GM19240 (cell line): ENCODE measurements at regions not wholly inside any gene's neighbourhood (a gene's known extent, or its start where the extent isn't known, plus 50 kb on each side); places are given as distances from the start of the nearest gene placed in this dataset.

Experiments
- DNase-seq: peaks from one replicate; pipeline ENCODE4 v3.0.0; 2011; ENCODE audit warnings: low spot score; ENCODE audit not compliant: insufficient read length

DNA sequence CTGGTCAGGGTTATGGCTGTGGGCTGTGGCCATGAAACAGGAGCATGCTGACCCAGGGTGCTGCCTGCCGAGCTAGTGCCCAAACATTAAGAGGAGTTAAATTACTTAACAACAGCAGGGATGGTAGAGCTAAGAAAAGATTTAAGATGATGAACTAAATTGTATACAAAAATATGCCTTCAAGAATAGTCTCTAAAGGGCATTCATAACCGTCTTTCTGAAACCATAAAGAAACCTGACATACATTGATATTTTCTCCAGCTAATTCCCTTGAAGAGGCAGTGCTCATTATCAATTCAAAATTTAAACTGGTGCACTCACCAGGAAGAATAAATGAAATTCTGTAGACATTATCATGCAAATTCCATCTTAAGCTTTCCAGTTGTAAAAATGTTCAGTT is 265.8 kb upstream of the TAC1 start:
- DNase-seq, result no peak

DNA sequence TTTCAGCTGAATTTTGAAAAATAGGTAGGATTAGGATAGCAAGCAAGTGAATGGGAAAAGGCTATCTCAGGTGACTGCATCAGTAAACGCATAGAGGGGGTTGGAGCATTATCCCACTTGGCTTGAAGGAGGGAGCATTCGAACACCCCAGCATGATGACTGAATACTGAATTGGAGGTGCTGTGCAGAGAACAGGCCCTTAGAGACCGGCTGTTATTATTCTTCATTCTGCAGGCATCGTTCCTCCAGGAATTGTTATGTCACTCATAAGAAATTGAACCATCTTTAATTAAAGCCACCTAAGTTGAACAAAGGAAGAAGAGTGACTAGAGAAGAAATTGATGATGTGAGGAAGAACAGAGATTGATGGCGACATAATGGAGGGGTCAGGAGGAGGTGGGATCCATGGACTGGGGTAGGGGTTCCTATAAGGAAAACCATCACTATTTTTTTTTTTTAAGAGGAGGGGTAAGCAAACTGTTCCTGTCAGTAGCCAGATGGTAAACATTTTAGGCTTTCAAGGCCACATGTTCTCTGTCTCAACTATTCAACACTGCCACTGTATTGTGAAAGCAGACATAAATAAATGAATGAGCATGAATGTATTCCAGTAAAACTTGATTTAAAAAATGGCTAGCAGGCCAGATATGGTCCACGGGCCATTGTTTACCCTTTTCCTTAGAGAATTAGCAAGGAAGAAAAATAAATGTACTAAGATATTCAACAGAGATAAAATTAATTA is 264.7 kb upstream of the TAC1 start:
- DNase-seq, result no peak

- no peak for DNase-seq
Measured at GRCh38 chr7:97468493-97468892, 263.4 kb upstream of the TAC1 start.

DNA sequence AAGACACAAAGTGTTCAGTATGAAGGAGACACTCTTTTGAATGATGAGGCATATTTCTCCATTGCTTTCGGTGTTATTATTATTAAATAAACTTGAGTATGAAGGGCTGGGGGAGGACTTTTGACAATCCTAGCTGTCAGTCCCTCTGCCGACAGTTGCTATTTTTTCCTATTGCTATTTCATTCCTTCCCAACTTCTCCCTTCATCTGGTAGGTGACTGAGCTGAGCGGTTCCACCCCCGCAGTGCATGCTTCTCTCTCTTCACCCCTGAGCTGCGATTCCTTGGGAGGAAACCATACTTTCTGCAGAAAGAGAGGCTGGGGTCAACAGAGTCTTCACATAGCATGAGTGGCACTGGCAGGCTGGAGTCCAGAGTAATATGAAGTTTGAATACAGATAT is 261.2 kb upstream of the TAC1 start:
- DNase-seq, result no peak

- DNase-seq, result no peak
Measured at GRCh38 chr7:97471491-97471890, 260.4 kb upstream of the TAC1 start.

- no peak for DNase-seq
Measured at GRCh38 chr7:97479740-97480290, 252.1 kb upstream of the TAC1 start.

DNA sequence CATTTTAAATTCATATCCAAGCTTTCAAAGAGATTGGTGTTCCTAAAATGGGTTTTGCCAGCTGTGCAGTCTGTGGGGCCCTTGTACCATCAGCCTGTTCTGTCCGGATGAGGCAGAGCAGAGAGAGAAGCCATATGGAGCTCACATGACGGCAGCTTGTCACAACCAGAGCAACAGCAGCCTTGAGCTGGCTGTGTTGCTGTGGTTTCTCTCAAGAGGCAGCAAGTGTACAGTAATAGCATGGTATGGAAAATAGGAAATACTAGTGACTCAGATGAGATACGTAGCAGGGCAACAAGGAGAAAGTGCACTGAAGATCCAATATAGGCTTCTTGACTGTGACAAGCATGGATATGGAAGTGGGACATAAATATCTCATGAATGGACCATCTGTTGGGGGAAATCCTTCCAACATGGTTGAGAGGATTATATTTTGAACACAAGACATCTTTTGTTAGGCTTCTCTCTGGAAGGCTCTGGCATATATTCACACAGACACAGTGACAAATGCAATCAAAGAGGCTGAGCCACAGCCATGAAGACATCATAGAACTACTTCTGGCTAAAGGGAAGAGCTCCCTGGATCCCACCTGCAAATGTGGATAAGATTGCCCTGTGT is 251.0 kb upstream of the TAC1 start:
- no peak for DNase-seq

DNA sequence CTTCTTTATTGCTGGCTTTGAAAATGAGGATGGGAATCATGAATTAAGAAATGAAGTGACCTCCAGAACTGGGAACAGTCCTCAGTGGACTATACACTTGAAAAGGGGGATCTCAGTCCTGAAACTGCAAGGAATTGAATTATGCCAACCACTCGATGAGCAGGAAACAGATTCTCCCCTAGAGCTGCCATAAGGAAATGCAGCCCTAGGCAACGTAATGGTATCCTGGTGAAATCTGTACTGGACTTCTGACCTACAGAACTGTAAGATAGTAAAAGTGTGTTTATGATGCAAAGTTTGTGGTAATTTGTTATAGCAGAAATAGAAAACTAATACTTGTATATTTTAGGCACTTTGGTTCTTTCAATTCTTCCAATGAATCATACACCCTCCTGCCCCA is 236.4 kb upstream of the TAC1 start:
- DNase-seq, result no peak

DNA sequence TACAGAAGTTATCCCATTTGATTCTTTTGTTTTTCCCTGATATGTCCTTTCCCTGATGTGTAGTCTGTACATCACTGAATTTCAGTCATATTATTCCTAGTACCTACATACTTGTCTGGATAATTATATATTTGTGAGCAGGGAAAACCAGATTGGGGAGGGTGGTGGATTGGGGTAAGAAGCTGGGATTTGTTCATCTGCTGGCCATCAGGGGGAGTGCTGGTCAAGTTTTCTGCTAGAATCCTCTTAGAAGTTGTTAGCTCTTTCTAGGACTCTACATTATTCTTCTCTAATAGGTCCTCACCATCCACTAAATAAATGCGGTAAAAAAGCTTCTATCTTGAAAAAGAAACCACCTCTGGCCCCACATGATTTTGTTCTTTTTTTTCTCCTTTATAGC is 232.7 kb upstream of the TAC1 start:
- peak; percentile 6 for DNase-seq

DNA sequence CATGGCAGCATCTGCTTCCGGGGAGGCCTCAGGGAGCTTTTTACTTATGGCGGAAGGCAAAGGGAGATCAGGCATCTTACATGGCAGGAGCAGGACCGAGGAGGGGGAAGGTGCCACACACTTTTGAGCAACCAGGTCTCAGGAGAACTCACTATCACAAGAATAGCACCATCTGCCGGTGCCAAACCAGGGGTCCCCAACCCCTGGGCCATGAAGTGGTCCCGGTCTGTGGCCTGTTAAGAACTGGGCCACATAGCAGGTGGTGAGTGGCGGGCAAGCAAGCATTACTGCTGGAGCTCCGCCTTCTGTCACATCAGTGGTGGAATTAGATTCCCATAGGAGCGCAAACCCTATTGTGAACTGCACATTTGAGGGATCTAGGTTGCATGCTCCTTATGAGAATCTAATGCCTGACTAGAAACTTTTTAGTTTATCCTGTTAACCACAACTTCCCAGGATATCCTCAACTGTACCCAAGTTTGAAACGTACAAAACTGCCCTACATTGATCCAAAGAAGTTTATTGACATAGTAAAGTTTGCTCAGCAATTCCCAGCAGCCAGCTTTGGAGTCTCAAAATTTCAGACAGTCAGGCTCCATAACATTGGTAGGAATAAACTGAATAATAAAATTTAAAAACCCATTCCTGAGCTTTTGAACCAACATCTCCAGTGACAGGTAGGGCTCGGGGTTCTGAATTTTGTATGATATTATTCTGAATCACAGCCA is 228.4 kb upstream of the TAC1 start:
- DNase-seq, result no peak

GRCh38 chr7:97506728-97507127 is 225.2 kb upstream of the TAC1 start:
- DNase-seq, result no peak

GRCh38 chr7:97512441-97513207 is 219.3 kb upstream of the TAC1 start:
- DNase-seq, result no peak

- DNase-seq, result no peak
Measured at GRCh38 chr7:97513326-97513725, 218.6 kb upstream of the TAC1 start.

- no peak for DNase-seq
Measured at GRCh38 chr7:97541188-97541587, 190.7 kb upstream of the TAC1 start.

GRCh38 chr7:97555857-97556421 is 175.9 kb upstream of the TAC1 start:
- DNase-seq, result no peak

GRCh38 chr7:97565665-97566064 is 166.2 kb upstream of the TAC1 start:
- DNase-seq, result no peak

DNA sequence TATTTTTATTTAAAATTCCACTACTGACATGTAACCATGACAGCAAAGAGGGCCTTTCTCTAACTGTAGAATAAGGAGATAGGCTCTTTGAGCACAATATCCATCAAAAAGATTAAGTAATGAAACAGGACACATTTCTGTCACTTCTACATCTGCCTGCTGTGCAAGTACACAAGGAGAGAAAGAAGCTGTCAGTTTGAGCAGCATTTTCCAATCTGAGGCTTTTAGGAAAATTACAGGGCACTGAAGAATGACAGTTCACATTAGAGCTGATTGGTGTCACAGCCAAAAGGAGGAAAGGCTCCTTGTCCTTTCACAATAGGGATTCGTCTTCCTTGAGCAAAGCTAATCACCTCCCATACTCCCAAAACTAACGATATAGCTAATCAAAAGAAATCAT is 158.8 kb upstream of the TAC1 start:
- DNase-seq, result no peak

- DNase-seq, result no peak
Measured at GRCh38 chr7:97576043-97576442, 155.8 kb upstream of the TAC1 start.

- no peak for DNase-seq
Measured at GRCh38 chr7:97578225-97578624, 153.7 kb upstream of the TAC1 start.

DNA sequence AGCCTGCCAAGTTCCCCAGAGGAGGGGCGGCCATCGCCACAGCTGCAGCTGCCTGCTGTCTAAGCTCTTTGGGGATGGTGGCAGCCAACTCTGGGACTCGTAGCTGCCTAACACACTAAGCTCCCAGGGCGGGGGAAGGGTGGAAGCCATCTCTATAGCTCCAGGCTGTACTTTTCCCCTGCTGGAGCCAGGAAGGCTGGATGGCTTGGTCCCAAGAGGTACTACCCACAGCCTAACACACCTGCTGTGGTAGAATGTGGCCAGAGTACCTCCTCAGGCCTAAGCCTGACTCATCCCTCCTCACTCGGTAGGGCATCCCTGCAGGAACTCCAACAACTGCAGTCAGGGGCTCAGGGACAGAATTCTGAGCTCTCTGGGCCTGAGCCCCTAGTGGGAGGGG is 151.7 kb upstream of the TAC1 start:
- DNase-seq, result no peak

DNA sequence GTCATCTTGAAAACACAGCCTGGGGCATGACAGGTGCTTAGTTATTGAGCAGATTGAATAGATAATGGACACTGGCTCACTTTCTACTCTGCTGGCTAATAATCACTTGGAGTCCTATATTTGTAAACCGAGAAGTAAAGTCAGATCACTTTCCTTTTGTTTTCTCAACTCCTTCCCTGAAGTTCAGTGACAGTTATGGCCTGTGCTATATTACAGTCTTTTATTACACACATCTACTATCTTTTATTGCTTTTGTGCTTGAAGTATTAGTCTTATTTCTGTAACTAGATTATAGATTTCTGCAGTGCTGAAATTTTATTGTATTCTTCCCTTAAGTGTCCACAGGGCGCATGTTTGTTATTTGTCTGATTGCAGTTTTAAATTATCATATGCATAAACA is 136.4 kb upstream of the TAC1 start:
- DNase-seq, result no peak
